ENCODE measurements at regions not wholly inside any gene's neighbourhood (a gene's known extent, or its start where the extent isn't known, plus 50 kb on each side); places are given as distances from the start of the nearest gene placed in this dataset.

- TF ChIP-seq CTCF (IDR thresholded peaks at IDR 0.05; ENCODE audit: low read depth, low read length) (no peak), EZH2phosphoT487 (IDR thresholded peaks at IDR 0.05; ENCODE audit: low read depth) (no peak)
These were observed 466.0 kb upstream of the ARRDC3 start for GRCh38 chr5:91849069-91849468.

All from OCI-LY3 (cell line).